ENCODE measurements at regions not wholly inside any gene's neighbourhood (a gene's known extent, or its start where the extent isn't known, plus 50 kb on each side); places are given as distances from the start of the nearest gene placed in this dataset.

- intact Hi-C loops (cut with DNase I) = no loop called here
- no peak for DNase-seq
Observed at GRCh38 chr2:173652767-173653431, 298.2 kb downstream of the CDCA7 start.

DNA sequence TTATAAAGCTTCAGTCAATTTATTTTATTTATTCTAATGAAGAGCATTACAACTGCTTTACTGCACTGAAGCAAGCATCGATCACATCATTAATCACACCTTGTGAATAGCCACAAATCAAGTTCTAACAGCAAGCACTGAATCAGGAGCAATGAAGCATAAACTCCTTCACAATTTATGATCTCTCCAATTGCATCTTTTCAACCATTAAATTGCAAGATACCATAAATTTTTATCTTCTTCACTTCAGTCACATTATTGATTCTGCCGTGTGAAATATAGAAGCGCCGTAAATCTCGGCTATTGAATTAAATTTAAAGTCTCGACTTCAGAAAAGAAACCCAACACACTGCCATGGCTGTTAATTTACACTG is 298.7 kb downstream of the CDCA7 start:
- Histone ChIP-seq H3K27me3 (peaks cover 0 to 4% (median 0%) of the 10 kb centered on the region in 7 donors), H3K27ac (no peak overlapping the region), H3K4me1 (no peaks in the 10 kb centered on the region), H3K4me3 (no peak overlapping the region), H3K9me3 (peaks cover 0 to 5% (median 0%) of the 10 kb centered on the region in 11 donors), H3K36me3 (no peaks in the 10 kb centered on the region)
- intact Hi-C loops (cut with DNase I) = no loop called here
- DNase-seq (no peak), ATAC-seq (no peak)
- WGBS, 2 donors = 94 to 97% methylated on average over 6 of the region's 6 CpGs
- TF ChIP-seq, protein P1, sequence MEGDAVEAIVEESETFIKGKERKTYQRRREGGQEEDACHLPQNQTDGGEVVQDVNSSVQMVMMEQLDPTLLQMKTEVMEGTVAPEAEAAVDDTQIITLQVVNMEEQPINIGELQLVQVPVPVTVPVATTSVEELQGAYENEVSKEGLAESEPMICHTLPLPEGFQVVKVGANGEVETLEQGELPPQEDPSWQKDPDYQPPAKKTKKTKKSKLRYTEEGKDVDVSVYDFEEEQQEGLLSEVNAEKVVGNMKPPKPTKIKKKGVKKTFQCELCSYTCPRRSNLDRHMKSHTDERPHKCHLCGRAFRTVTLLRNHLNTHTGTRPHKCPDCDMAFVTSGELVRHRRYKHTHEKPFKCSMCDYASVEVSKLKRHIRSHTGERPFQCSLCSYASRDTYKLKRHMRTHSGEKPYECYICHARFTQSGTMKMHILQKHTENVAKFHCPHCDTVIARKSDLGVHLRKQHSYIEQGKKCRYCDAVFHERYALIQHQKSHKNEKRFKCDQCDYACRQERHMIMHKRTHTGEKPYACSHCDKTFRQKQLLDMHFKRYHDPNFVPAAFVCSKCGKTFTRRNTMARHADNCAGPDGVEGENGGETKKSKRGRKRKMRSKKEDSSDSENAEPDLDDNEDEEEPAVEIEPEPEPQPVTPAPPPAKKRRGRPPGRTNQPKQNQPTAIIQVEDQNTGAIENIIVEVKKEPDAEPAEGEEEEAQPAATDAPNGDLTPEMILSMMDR (IDR thresholded peaks at IDR 0.05) = no peak

More at GRCh38 chr2:173652767-173653431, 298.2 kb downstream of the CDCA7 start:
- H3K27ac ChIP-seq = no peak overlapping the region
- ATAC-seq = no peak
- no peak overlapping the region for H3K4me3 ChIP-seq
- peaks cover 0 to 4% (median 0%) of the 10 kb centered on the region in 7 donors for H3K27me3 ChIP-seq
- WGBS, 2 donors = 76 to 80% methylated on average over 10 of the region's 10 CpGs
- H3K9me3 ChIP-seq = peaks cover 0 to 5% (median 0%) of the 10 kb centered on the region in 11 donors
- TF ChIP-seq, protein P1 (IDR thresholded peaks at IDR 0.05) = no peak
- H3K4me1 ChIP-seq = no peaks in the 10 kb centered on the region
- H3K36me3 ChIP-seq = no peaks in the 10 kb centered on the region

DNA sequence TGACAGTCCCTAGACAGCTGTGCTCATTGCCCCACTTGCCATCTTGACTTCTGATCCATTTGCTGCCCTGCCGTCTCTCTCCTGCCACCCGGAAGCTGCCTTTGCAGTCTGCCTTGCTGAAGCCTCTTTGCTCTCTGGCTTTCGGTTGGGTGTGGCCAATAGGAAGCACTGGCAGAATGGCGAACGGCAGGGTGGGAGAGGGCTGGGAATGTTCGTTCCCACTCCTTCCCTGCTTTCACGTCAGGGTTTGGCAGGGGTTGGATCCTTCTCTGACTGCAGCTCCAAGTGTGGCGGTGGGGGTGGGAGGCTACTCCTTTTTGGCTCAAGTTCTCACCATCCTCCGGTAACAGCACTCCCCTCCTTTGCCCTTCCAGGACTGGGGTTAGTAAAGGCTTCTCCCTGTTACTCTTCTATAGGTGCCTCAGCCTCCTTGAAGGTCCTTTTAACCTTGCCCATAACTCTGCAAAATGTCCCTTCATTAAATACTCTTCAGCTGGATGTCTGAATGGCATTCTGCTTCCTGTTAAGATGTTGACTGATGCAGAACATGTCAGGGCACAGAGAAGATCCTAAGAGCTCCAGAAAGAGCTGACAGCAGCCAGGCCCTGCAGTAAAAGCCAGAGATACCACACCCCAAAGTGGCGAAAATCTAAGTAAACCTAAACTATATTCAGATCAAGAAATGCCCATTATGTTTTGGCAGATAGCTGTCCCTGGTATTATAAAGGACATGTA is 299.7 kb downstream of the CDCA7 start:
- Histone ChIP-seq H3K27ac (no peak overlapping the region), H3K4me1 (no peaks in the 10 kb centered on the region), H3K4me3 (no peak overlapping the region), H3K36me3 (no peaks in the 10 kb centered on the region), H3K9me3 (peaks cover 0 to 5% (median 0%) of the 10 kb centered on the region in 11 donors), H3K27me3 (peaks cover 0 to 4% (median 0%) of the 10 kb centered on the region in 7 donors)
- 54 to 61% methylated on average over 10 of the region's 10 CpGs for WGBS, 2 donors
- intact Hi-C loops (cut with DNase I) = no loop called here
- TF ChIP-seq, protein P1 (IDR thresholded peaks at IDR 0.05) = no peak
- no peak for DNase-seq
- ATAC-seq = no peak

GRCh38 chr2:173654896-173655265 is 300.2 kb downstream of the CDCA7 start:
- WGBS, 2 donors = 86 to 90% methylated on average over 5 of the region's 5 CpGs
- no peaks in the 10 kb centered on the region for H3K4me1 ChIP-seq
- no peaks in the 10 kb centered on the region for H3K36me3 ChIP-seq
- DNase-seq (no peak), ATAC-seq (no peak)
- intact Hi-C loops (cut with DNase I) = no loop called here
- H3K27ac ChIP-seq = no peak overlapping the region
- H3K9me3 ChIP-seq = peaks cover 0 to 5% (median 0%) of the 10 kb centered on the region in 11 donors
- TF ChIP-seq, protein P1 (IDR thresholded peaks at IDR 0.05) = no peak
- H3K27me3 ChIP-seq = peaks cover 0 to 6% (median 0%) of the 10 kb centered on the region in 7 donors
- H3K4me3 ChIP-seq = no peak overlapping the region

Data from heart right ventricle (tissue), 16 donors.